HG03135 (cell line): ENCODE measurements at regions not wholly inside any gene's neighbourhood (a gene's known extent, or its start where the extent isn't known, plus 50 kb on each side); places are given as distances from the start of the nearest gene placed in this dataset.

Experiments used
- ATAC-seq: cut with Tn5 transposase; IDR thresholded peaks from one replicate; pipeline ENCODE4 v1.9.1; 2021; ENCODE audit warnings: mild to moderate bottlenecking, moderate library complexity; ENCODE audit not compliant: unreplicated experiment

- ATAC-seq = no peak
These were observed 53.1 kb upstream of the ATL2 start for GRCh38 chr2:38430196-38430595.

- ATAC-seq = no peak
These were observed 50.9 kb upstream of the ATL2 start for GRCh38 chr2:38427936-38428335.

GRCh38 chr2:38427054-38427453, 50.0 kb upstream of the ATL2 start:
- ATAC-seq = no peak
